ENCODE measurements at regions not wholly inside any gene's neighbourhood (a gene's known extent, or its start where the extent isn't known, plus 50 kb on each side); places are given as distances from the start of the nearest gene placed in this dataset.

GRCh38 chr12:68499616-68500015 lies 111.1 kb upstream of the RAP1B start:
- no peak for TF ChIP-seq CTCF (conservative IDR thresholded peaks at IDR 0.05; ENCODE audit: low read length)
- no peak for TF ChIP-seq EZH2phosphoT487 (IDR thresholded peaks at IDR 0.05; ENCODE audit: borderline replicate concordance)

Measured in Loucy (cell line).